Thyroid gland (tissue), 4 donors: ENCODE measurements at regions not wholly inside any gene's neighbourhood (a gene's known extent, or its start where the extent isn't known, plus 50 kb on each side); places are given as distances from the start of the nearest gene placed in this dataset.
"Not testable (repeated sequence)": the region's sequence is repeated elsewhere in the genome, so short reads cannot be mapped to it uniquely, and the experiment has no call there.

Experiments
- DNase-seq, 2 donors: peaks; one replicate each; pipeline ENCODE4 v3.0.0-alpha.2; 2019
- H3K27ac ChIP-seq, 3 donors: fragments of 200-600 bp; sonication (generic); 1 replicate in 2 of 3; 2 replicates in 1 of 3; pipeline ENCODE4 v1.5.1; 2016 to 2019; ENCODE audit warnings: mild to moderate bottlenecking in 1 of 3, moderate library complexity in 1 of 3
- H3K27me3 ChIP-seq: fragments of 200-600 bp; sonication (generic); one replicate; pipeline ENCODE4 v1.5.1; 2019
- H3K36me3 ChIP-seq, 2 donors: fragments of 200-600 bp; sonication (generic); one replicate each; pipeline ENCODE4 v1.5.1; 2016 to 2019
- H3K4me1 ChIP-seq, 2 donors: fragments of 200-600 bp; sonication (generic); one replicate each; pipeline ENCODE4 v1.5.1; 2017 to 2019
- H3K4me3 ChIP-seq, 3 donors: fragments of 200-600 bp; sonication (generic); replicated peaks in 1 of 3; 1 replicate in 2 of 3; 2 replicates in 1 of 3; pipeline ENCODE4 v1.5.1; 2016; ENCODE audit warnings: mild to moderate bottlenecking in 1 of 3
- H3K9me3 ChIP-seq: fragments of 200-600 bp; sonication (generic); one replicate; pipeline ENCODE4 v1.5.1; 2017
- CTCF ChIP-seq, 6 experiments: fragments of 200-600 bp in 3 of 6; fragments of 450-650 bp in 3 of 6; sonication (generic) in 3 of 6; IDR thresholded peaks; one replicate each; pipeline ENCODE4 v1.5.1; 2016 to 2019; ENCODE audit warnings: antibody characterized with exemption in 6 of 6, mild to moderate bottlenecking in 2 of 6, inconsistent platforms in 1 of 6, moderate library complexity in 1 of 6
- POLR2A ChIP-seq, 2 donors: fragments of 450-650 bp; IDR thresholded peaks; one replicate each; pipeline ENCODE4 v1.6.1; 2017; ENCODE audit warnings: antibody characterized with exemption in 2 of 2, mild to moderate bottlenecking in 2 of 2, moderate library complexity in 1 of 2
- WGBS, 2 donors: methylation state at CpG; one replicate each; pipeline ENCODE4 v1.1.5; 2017; 5-methylcytosine and 5-hydroxymethylcytosine counted together
- intact Hi-C: fragments of 100-400 bp; cut with DNase I; formaldehyde crosslinking; loops from one replicate; pipeline ENCODE4 v1.15.1; 2023

GRCh38 chr6:22204153-22204552, 92.7 kb downstream of the PRL start:
- Histone ChIP-seq H3K36me3 (no peaks in the 10 kb centered on the region), H3K4me3 (no peak overlapping the region), H3K9me3 (no peaks in the 10 kb centered on the region), H3K27ac (no peak overlapping the region), H3K4me1 (no peaks in the 10 kb centered on the region), H3K27me3 (no peaks in the 10 kb centered on the region)
- intact Hi-C loops: no loop called here
- no peak for DNase-seq
- WGBS, 2 donors: 88 to 94% methylated on average over 6 of the region's 6 CpGs
- TF ChIP-seq POLR2A (IDR thresholded peaks at IDR 0.05): no peak
- no peak for TF ChIP-seq CTCF (IDR thresholded peaks at IDR 0.05)

GRCh38 chr6:22205266-22205665, 91.6 kb downstream of the PRL start:
- DNase-seq: no peak
- 94 to 100% methylated on average over 1 of the region's 1 CpG for WGBS, 2 donors

GRCh38 chr6:22206106-22206505, 90.7 kb downstream of the PRL start:
- no peaks in the 10 kb centered on the region for H3K4me1 ChIP-seq
- H3K9me3 ChIP-seq: no peaks in the 10 kb centered on the region
- 91 to 96% methylated on average over 5 of the region's 5 CpGs for WGBS, 2 donors
- TF ChIP-seq CTCF (IDR thresholded peaks at IDR 0.05): no peak
- TF ChIP-seq POLR2A (IDR thresholded peaks at IDR 0.05): no peak
- DNase-seq: no peak
- H3K27ac ChIP-seq: no peak overlapping the region
- no peaks in the 10 kb centered on the region for H3K27me3 ChIP-seq
- no peak overlapping the region for H3K4me3 ChIP-seq
- no peaks in the 10 kb centered on the region for H3K36me3 ChIP-seq
- intact Hi-C loops: no loop called here

More at GRCh38 chr6:22205266-22205665, 91.6 kb downstream of the PRL start:
- Histone ChIP-seq H3K36me3 (no peaks in the 10 kb centered on the region), H3K27me3 (no peaks in the 10 kb centered on the region), H3K4me3 (no peak overlapping the region), H3K4me1 (no peaks in the 10 kb centered on the region), H3K27ac (no peak overlapping the region), H3K9me3 (no peaks in the 10 kb centered on the region)
- TF ChIP-seq POLR2A (IDR thresholded peaks at IDR 0.05) (no peak), CTCF (IDR thresholded peaks at IDR 0.05) (no peak)
- intact Hi-C loops: no loop called here

GRCh38 chr6:22208026-22208425, 88.8 kb downstream of the PRL start:
- no peaks in the 10 kb centered on the region for H3K9me3 ChIP-seq
- H3K4me1 ChIP-seq: no peaks in the 10 kb centered on the region
- no peak for TF ChIP-seq CTCF (IDR thresholded peaks at IDR 0.05)
- H3K36me3 ChIP-seq: no peaks in the 10 kb centered on the region
- no peak for DNase-seq
- no peaks in the 10 kb centered on the region for H3K27me3 ChIP-seq
- H3K4me3 ChIP-seq: no peak overlapping the region
- intact Hi-C loops: no loop called here
- no peak overlapping the region for H3K27ac ChIP-seq
- 94 to 98% methylated on average over 1 of the region's 1 CpG for WGBS, 2 donors

- Histone ChIP-seq H3K4me1 (no peaks in the 10 kb centered on the region), H3K4me3 (no peak overlapping the region), H3K36me3 (no peaks in the 10 kb centered on the region), H3K9me3 (no peaks in the 10 kb centered on the region), H3K27ac (no peak overlapping the region), H3K27me3 (no peaks in the 10 kb centered on the region)
- DNase-seq: no peak
- TF ChIP-seq CTCF (IDR thresholded peaks at IDR 0.05) (no peak), POLR2A (IDR thresholded peaks at IDR 0.05) (no peak)
- WGBS, 2 donors: 75 to 91% methylated on average over 5 of the region's 5 CpGs
- intact Hi-C loops: no loop called here
These were observed 82.5 kb downstream of the PRL start for GRCh38 chr6:22214314-22214713.

- H3K4me1 ChIP-seq, H3K27ac ChIP-seq, H3K36me3 ChIP-seq, DNase-seq, H3K27me3 ChIP-seq, intact Hi-C loops, H3K9me3 ChIP-seq, H3K4me3 ChIP-seq: not testable (repeated sequence)
- 88 to 93% methylated on average over 3 of the region's 3 CpGs for WGBS, 2 donors
These were observed 81.4 kb downstream of the PRL start for GRCh38 chr6:22215474-22215873.
